OCI-LY3 (cell line): ENCODE measurements at regions not wholly inside any gene's neighbourhood (a gene's known extent, or its start where the extent isn't known, plus 50 kb on each side); places are given as distances from the start of the nearest gene placed in this dataset.

ENCODE experiments used
- H2AFZ ChIP-seq: fragments of 200-600, 300-600 bp; shearing (Covaris generic); 2 replicates; pipeline ENCODE4 v1.6.0; 2014; ENCODE audit warnings: antibody characterized with exemption, low read depth, low read length
- H3K27ac ChIP-seq: fragments of 200-600, 300-600 bp; sonication (generic); 2 replicates; pipeline ENCODE4 v1.5.1; 2014; ENCODE audit warnings: mild to moderate bottlenecking, low read length, moderate library complexity, mixed read lengths
- H3K27me3 ChIP-seq: fragments of 200-600, 300-600 bp; sonication (generic); 2 replicates; pipeline ENCODE4 v1.6.1; 2014; ENCODE audit warnings: low read depth, low read length, mixed read lengths
- H3K36me3 ChIP-seq: fragments of 200-600, 300-600 bp; sonication (generic); replicated peaks from 2 replicates; pipeline ENCODE3; 2014; ENCODE audit warnings: low read depth, low read length, mixed read lengths
- H3K4me1 ChIP-seq: fragments of 300-600, 200-600 bp; sonication (generic); 2 replicates; pipeline ENCODE4 v1.6.1; 2014; ENCODE audit warnings: low read length, mixed read lengths
- H3K4me2 ChIP-seq: fragments of 200-600, 300-600 bp; sonication (generic); 2 replicates; pipeline ENCODE4 v1.6.1; 2014; ENCODE audit warnings: low read length, mixed read lengths
- H3K4me3 ChIP-seq: fragments of 300-600, 200-600 bp; sonication (generic); 2 replicates; pipeline ENCODE4 v1.5.1; 2014; ENCODE audit warnings: antibody characterized with exemption, mild to moderate bottlenecking, low read length, moderate library complexity
- H3K79me2 ChIP-seq: fragments of 300-600, 200-600 bp; shearing (Covaris generic); 2 replicates; pipeline ENCODE4 v1.6.1; 2014; ENCODE audit warnings: mild to moderate bottlenecking, low read length, mixed read lengths
- H3K9ac ChIP-seq: fragments of 300-600, 200-600 bp; shearing (Covaris generic); 2 replicates; pipeline ENCODE4 v1.6.0; 2014; ENCODE audit warnings: mild to moderate bottlenecking, low read length, moderate library complexity
- H3K9me3 ChIP-seq: fragments of 200-600, 300-600 bp; shearing (Covaris generic); 2 replicates; pipeline ENCODE4 v1.6.1; 2014; ENCODE audit warnings: low read length, mixed read lengths; ENCODE audit not compliant: insufficient read depth
- H4K20me1 ChIP-seq: fragments of 200-600, 300-600 bp; sonication (generic); 2 replicates; pipeline ENCODE4 v1.6.1; 2016; ENCODE audit warnings: low read length, mixed read lengths; ENCODE audit not compliant: insufficient read depth
- CTCF ChIP-seq: fragments of 200-600, 300-600 bp; sonication (generic); IDR thresholded peaks from 2 replicates; pipeline ENCODE4 v1.5.1; 2014; ENCODE audit warnings: antibody characterized with exemption, low read length, low read depth
- EZH2phosphoT487 ChIP-seq: fragments of 200-600 bp; shearing (Covaris generic); IDR thresholded peaks from 2 replicates; pipeline ENCODE4 v1.6.1; 2018; ENCODE audit warnings: antibody characterized with exemption, mixed run types, low read depth

GRCh38 chr11:79535606-79536005 is 94.8 kb upstream of the TENM4 start:
- Histone ChIP-seq H3K27ac (no peak overlapping the region), H3K9ac (no peak overlapping the region), H4K20me1 (no peaks in the 10 kb centered on the region), H3K27me3 (no peaks in the 10 kb centered on the region), H2AFZ (no peak overlapping the region), H3K4me1 (peaks cover 44% of the 10 kb centered on the region), H3K4me2 (no peak overlapping the region), H3K79me2 (no peaks in the 10 kb centered on the region), H3K36me3 (no peaks in the 10 kb centered on the region), H3K9me3 (no peaks in the 10 kb centered on the region), H3K4me3 (no peak overlapping the region)
- TF ChIP-seq CTCF, result no peak
- TF ChIP-seq EZH2phosphoT487, result no peak

GRCh38 chr11:79525257-79525656 is 84.4 kb upstream of the TENM4 start:
- Histone ChIP-seq H3K4me2 (no peak overlapping the region), H3K27ac (no peak overlapping the region), H3K4me3 (no peak overlapping the region), H2AFZ (no peak overlapping the region), H3K9me3 (no peaks in the 10 kb centered on the region), H3K27me3 (no peaks in the 10 kb centered on the region), H3K4me1 (no peaks in the 10 kb centered on the region), H4K20me1 (no peaks in the 10 kb centered on the region), H3K79me2 (no peaks in the 10 kb centered on the region), H3K36me3 (no peaks in the 10 kb centered on the region), H3K9ac (no peak overlapping the region)
- TF ChIP-seq EZH2phosphoT487 (no peak), CTCF (no peak)

- no peaks in the 10 kb centered on the region for H3K79me2 ChIP-seq
Measured at GRCh38 chr11:79522626-79523025, 81.8 kb upstream of the TENM4 start.

GRCh38 chr11:79520086-79520485 is 79.3 kb upstream of the TENM4 start:
- Histone ChIP-seq H3K4me2 (no peak overlapping the region), H3K36me3 (no peaks in the 10 kb centered on the region), H3K4me1 (no peaks in the 10 kb centered on the region), H3K9me3 (no peaks in the 10 kb centered on the region), H3K27ac (no peak overlapping the region), H4K20me1 (no peaks in the 10 kb centered on the region), H3K4me3 (no peak overlapping the region), H3K27me3 (no peaks in the 10 kb centered on the region), H2AFZ (no peak overlapping the region), H3K79me2 (no peaks in the 10 kb centered on the region), H3K9ac (no peak overlapping the region)
- no peak for TF ChIP-seq EZH2phosphoT487
- no peak for TF ChIP-seq CTCF

More at GRCh38 chr11:79522626-79523025, 81.8 kb upstream of the TENM4 start:
- H3K4me3 ChIP-seq, result no peak overlapping the region
- H3K9me3 ChIP-seq, result no peaks in the 10 kb centered on the region
- no peaks in the 10 kb centered on the region for H4K20me1 ChIP-seq
- H2AFZ ChIP-seq, result no peak overlapping the region
- TF ChIP-seq CTCF, result no peak
- TF ChIP-seq EZH2phosphoT487, result no peak
- H3K4me1 ChIP-seq, result no peaks in the 10 kb centered on the region
- no peaks in the 10 kb centered on the region for H3K27me3 ChIP-seq
- no peak overlapping the region for H3K4me2 ChIP-seq
- no peaks in the 10 kb centered on the region for H3K36me3 ChIP-seq
- no peak overlapping the region for H3K9ac ChIP-seq
- H3K27ac ChIP-seq, result no peak overlapping the region
